Liver (tissue), 3 donors: ENCODE measurements at regions not wholly inside any gene's neighbourhood (a gene's known extent, or its start where the extent isn't known, plus 50 kb on each side); places are given as distances from the start of the nearest gene placed in this dataset.

ENCODE experiments used
- CTCF ChIP-seq: fragments of 150-350 bp; IDR thresholded peaks from 2 replicates; pipeline ENCODE4 v1.5.1; 2017; ENCODE audit warnings: improper control_type of control experiment, low read depth, low read length; ENCODE audit not compliant: missing input control
- RAD21 ChIP-seq, 2 donors: IDR thresholded peaks; 2 replicates each; pipeline ENCODE4 v1.6.1; 2016; ENCODE audit warnings: antibody characterized with exemption in 2 of 2, mild to moderate bottlenecking in 2 of 2
- donor health status: healthy.
- donor health status: healthy.

GRCh38 chr10:113313722-113314121, 239.1 kb upstream of the HABP2 start:
- no peak for TF ChIP-seq CTCF
- no peak for TF ChIP-seq RAD21 (IDR thresholded peaks at IDR 0.05)
